OCI-LY1 (cell line): ENCODE measurements at regions not wholly inside any gene's neighbourhood (a gene's known extent, or its start where the extent isn't known, plus 50 kb on each side); places are given as distances from the start of the nearest gene placed in this dataset.

Experiments
- CTCF ChIP-seq: fragments of 200-600 bp; sonication (generic), shearing (Covaris generic); IDR thresholded peaks from 2 replicates; pipeline ENCODE4 v1.5.1; 2017; ENCODE audit warnings: mild to moderate bottlenecking, antibody characterized with exemption, low read length, moderate library complexity, mixed read lengths
- EZH2 ChIP-seq: fragments of 200-600 bp; sonication (generic), shearing (Covaris generic); IDR thresholded peaks from 2 replicates; pipeline ENCODE4 v1.8.0; 2017; ENCODE audit warnings: borderline replicate concordance, mixed run types, mild to moderate bottlenecking, antibody characterized with exemption, low read length, moderate library complexity, mixed read lengths

- TF ChIP-seq CTCF (no peak), EZH2 (no peak)
Observed at GRCh38 chr20:22437354-22437753, 147.0 kb downstream of the FOXA2 start.
